CD4-positive, alpha-beta T cell (primary cell): ENCODE measurements at regions not wholly inside any gene's neighbourhood (a gene's known extent, or its start where the extent isn't known, plus 50 kb on each side); places are given as distances from the start of the nearest gene placed in this dataset.
"Not testable (repeated sequence)": the region's sequence is repeated elsewhere in the genome, so short reads cannot be mapped to it uniquely, and the experiment has no call there.

Experiments
- ATAC-seq: fragments of 200-7000 bp; cut with Tn5 transposase; one replicate; pipeline ENCODE4 v1.10.0; 2022; ENCODE audit warnings: mild to moderate bottlenecking; ENCODE audit not compliant: poor library complexity
- CTCF ChIA-PET: fragments of 350-600 bp; sonication (Branson Sonifier 250); formaldehyde crosslinking; loops from one replicate; lab custom pipeline; 2021; ENCODE audit warnings: antibody characterized with exemption, inconsistent platforms; lab: Charles Lee
- POLR2A ChIA-PET: fragments of 350-600 bp; sonication (Branson Sonifier 250); formaldehyde crosslinking; loops from one replicate; lab custom pipeline; 2021; ENCODE audit warnings: antibody characterized with exemption, inconsistent platforms; lab: Charles Lee
- DNase-seq, 14 experiments: peaks; one replicate each; pipeline ENCODE4 v3.0.0-alpha.2; 2013 to 2020; ENCODE audit warnings: mixed read lengths in 2 of 14
- H3K27ac ChIP-seq, 2 donors: one replicate each; pipeline versions ENCODE4 v1.5.1 to v1.7.0; 2013; ENCODE audit warnings: low read length in 2 of 2, low read depth in 1 of 2, mild to moderate bottlenecking in 1 of 2
- H3K27me3 ChIP-seq, 2 experiments: 1 replicate in 1 of 2; 2 replicates in 1 of 2; pipeline versions ENCODE4 v1.6.1 to v1.7.0; 2013; ENCODE audit warnings: low read length in 2 of 2, control low read depth in 1 of 2, mild to moderate bottlenecking in 1 of 2, moderate library complexity in 1 of 2; ENCODE audit not compliant: insufficient read depth in 2 of 2, control insufficient read depth in 1 of 2
- H3K36me3 ChIP-seq: one replicate; pipeline ENCODE4 v1.6.1; 2013; ENCODE audit warnings: low read length, control low read depth; ENCODE audit not compliant: insufficient read depth
- H3K4me1 ChIP-seq: one replicate; pipeline ENCODE4 v1.6.1; 2013; ENCODE audit warnings: low read length, control low read depth; ENCODE audit not compliant: insufficient read depth
- H3K4me3 ChIP-seq: one replicate; pipeline ENCODE4 v1.5.1; 2013; ENCODE audit warnings: mild to moderate bottlenecking, low read length, moderate library complexity
- H3K9me3 ChIP-seq, 2 experiments: 1 replicate in 1 of 2; 2 replicates in 1 of 2; pipeline versions ENCODE4 v1.6.1 to v1.7.0; 2013; ENCODE audit warnings: low read length in 2 of 2, mild to moderate bottlenecking in 2 of 2, control low read depth in 1 of 2, moderate library complexity in 1 of 2; ENCODE audit not compliant: control insufficient read depth in 1 of 2, insufficient read depth in 1 of 2
- H3K27ac Mint-ChIP-seq: one replicate; pipeline ENCODE4 v1.8.0; 2020; ENCODE audit warnings: mixed read lengths
- H3K27me3 Mint-ChIP-seq: one replicate; pipeline ENCODE4 v1.8.0; 2021; ENCODE audit warnings: mixed read lengths
- H3K36me3 Mint-ChIP-seq: one replicate; pipeline ENCODE4 v1.8.0; 2021; ENCODE audit warnings: low read depth, mixed read lengths
- H3K4me1 Mint-ChIP-seq: one replicate; pipeline ENCODE4 v1.8.0; 2021; ENCODE audit warnings: low read depth, mixed read lengths
- H3K4me3 Mint-ChIP-seq: one replicate; pipeline ENCODE4 v1.8.0; 2020; ENCODE audit warnings: mild to moderate bottlenecking, mixed read lengths
- H3K9me3 Mint-ChIP-seq: one replicate; pipeline ENCODE4 v1.8.0; 2020; ENCODE audit warnings: mixed read lengths
- CTCF ChIP-seq: fragments of 200-600 bp; IDR thresholded peaks from one replicate; pipeline ENCODE4 v1.8.0; 2022; ENCODE audit warnings: antibody characterized with exemption, mild to moderate bottlenecking
- intact Hi-C, 2 experiments: fragments of 100-400 bp; cut with DNase I in 1 of 2; cut with micrococcal nuclease in 1 of 2; formaldehyde crosslinking; loops; one replicate each; pipeline versions ENCODE4 v1.15.1 to v1.9.0; 2023 to 2025; cut with DNase I, micrococcal nuclease

DNA sequence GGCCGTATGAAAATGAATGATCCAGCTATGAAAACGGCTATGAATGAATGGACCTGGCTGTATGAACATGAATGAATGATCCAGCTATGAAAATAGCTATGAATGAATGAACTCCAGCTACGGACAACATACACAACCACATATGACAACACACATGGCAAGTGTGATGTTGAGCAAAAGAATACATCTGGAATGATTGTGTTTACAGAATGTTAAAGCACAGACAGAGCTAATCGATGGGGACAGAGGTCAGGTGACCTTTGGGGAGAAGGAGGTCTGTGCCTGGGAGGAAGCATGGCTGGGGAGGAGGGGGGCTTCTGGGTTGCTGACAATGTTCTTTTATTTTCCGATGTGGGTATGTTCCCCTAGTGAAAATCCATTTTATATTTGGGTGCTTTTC, 174.0 kb upstream of the WSCD1 start:
- no peak for ATAC-seq
- H3K27ac ChIP-seq, result no peak overlapping the region
- no peak overlapping the region for H3K27ac Mint-ChIP-seq
- intact Hi-C loops, result no loop called here
- H3K36me3 Mint-ChIP-seq, result no peaks in the 10 kb centered on the region
- peaks cover 4% of the 10 kb centered on the region for H3K4me1 ChIP-seq
- DNase-seq, result no peak
- H3K4me1 Mint-ChIP-seq, result no peaks in the 10 kb centered on the region
- H3K36me3 ChIP-seq, result no peaks in the 10 kb centered on the region
- ChIA-PET POLR2A (no interaction called here), CTCF (no interaction called here)
- H3K4me3 Mint-ChIP-seq, result no peak overlapping the region
- peaks cover 11 to 14% of the 10 kb centered on the region in 2 experiments for H3K27me3 ChIP-seq
- no peaks in the 10 kb centered on the region for H3K9me3 Mint-ChIP-seq
- H3K9me3 ChIP-seq, result peaks cover 0 to 6% of the 10 kb centered on the region in 2 experiments
- TF ChIP-seq CTCF, result no peak
- H3K27me3 Mint-ChIP-seq, result peaks cover 41% of the 10 kb centered on the region
- no peak overlapping the region for H3K4me3 ChIP-seq

DNA sequence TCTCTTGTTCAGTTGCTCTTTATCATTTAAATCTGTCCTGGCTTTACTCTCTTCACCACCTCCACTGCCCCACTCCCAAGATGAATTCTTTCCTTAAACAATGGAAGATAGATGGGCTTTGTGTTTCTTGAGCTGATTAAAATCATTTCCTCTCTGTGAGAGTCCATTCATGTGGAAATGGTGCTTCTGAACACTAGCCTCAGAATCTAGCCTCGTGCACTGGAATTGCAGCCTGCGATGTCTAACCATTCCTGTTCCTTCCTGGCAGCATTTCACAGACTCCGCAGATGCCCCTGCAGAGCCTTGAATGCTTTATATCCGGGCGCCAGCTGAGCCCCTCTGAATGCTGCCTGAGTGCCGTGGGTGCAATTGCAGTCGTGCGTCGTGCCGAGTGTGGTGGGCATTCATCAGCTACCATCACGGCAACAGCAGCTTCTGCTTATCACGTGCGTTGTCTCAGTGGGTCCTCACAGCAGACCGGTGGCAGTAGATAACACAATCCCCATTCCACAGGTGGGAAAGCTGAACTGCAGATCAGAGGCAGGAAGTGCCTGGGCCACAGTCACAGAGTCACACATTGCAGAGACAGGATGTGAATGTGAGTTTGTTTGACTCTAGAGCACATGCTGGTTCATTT, 172.8 kb upstream of the WSCD1 start:
- H3K27ac ChIP-seq, result no peak overlapping the region
- Mint-ChIP-seq H3K4me1 (no peaks in the 10 kb centered on the region), H3K27ac (no peak overlapping the region), H3K4me3 (no peak overlapping the region), H3K9me3 (no peaks in the 10 kb centered on the region), H3K36me3 (no peaks in the 10 kb centered on the region), H3K27me3 (peaks cover 41% of the 10 kb centered on the region)
- intact Hi-C loops, result no loop called here
- CTCF ChIA-PET, result no interaction called here
- no peak overlapping the region for H3K4me3 ChIP-seq
- H3K36me3 ChIP-seq, result no peaks in the 10 kb centered on the region
- POLR2A ChIA-PET, result no interaction called here
- peaks cover 0 to 15% of the 10 kb centered on the region in 2 experiments for H3K9me3 ChIP-seq
- ATAC-seq, result no peak
- no peak for TF ChIP-seq CTCF
- DNase-seq, result no peak
- peaks cover 4% of the 10 kb centered on the region for H3K4me1 ChIP-seq
- peaks cover 11 to 12% of the 10 kb centered on the region in 2 experiments for H3K27me3 ChIP-seq

DNA sequence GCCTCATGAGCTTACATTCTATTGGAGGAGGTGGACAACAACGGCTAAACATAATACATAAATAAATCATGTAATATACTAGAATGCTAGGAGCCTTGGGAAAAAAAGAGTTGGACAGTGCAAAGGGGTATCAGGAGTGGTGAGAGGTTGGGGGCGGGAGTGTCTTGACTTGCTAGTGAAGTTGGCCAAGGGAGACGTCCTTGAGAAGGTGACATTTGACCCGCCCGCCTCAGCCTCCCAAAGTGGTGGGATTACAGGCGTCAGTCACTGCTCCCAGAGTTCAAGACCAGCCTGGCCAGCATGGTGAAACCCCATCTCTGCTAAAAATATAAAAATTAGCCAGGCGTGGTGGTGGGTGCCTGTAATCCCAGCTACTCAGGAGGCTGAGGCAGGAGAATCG, 172.2 kb upstream of the WSCD1 start:
- DNase-seq, H3K36me3 ChIP-seq, H3K4me3 ChIP-seq, H3K36me3 Mint-ChIP-seq, intact Hi-C loops, CTCF ChIA-PET, H3K4me1 Mint-ChIP-seq, POLR2A ChIA-PET, H3K9me3 Mint-ChIP-seq, H3K27ac Mint-ChIP-seq, H3K4me1 ChIP-seq, H3K4me3 Mint-ChIP-seq, ATAC-seq, H3K27ac ChIP-seq: not testable (repeated sequence)
- peaks cover 11 to 15% of the 10 kb centered on the region in 2 experiments for H3K27me3 ChIP-seq
- H3K27me3 Mint-ChIP-seq, result peaks cover 37% of the 10 kb centered on the region
- peaks cover 0 to 20% of the 10 kb centered on the region in 2 experiments for H3K9me3 ChIP-seq

DNA sequence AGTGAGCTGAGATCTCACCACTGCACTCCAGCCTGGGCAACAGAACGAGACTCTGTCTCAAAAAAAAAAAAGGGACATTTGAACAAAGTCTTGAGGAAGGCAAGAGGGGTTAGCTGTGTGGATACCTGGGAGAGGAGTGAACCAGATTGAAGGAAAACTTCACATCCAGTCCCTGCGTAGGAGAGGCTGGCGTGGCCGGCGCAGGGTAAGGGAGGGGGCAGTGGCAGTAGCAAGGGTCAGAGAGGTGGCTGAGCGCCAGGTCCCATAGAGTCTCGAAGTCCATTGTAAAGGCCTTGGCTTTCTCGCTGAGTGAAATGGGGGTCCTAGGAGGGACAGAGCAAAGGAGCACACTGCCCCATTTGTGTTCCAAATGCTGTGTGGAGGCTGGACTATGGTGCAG, 171.8 kb upstream of the WSCD1 start:
- ATAC-seq (no peak), DNase-seq (no peak)
- Histone ChIP-seq H3K4me1 (peaks cover 4% of the 10 kb centered on the region), H3K9me3 (peaks cover 0 to 20% of the 10 kb centered on the region in 2 experiments), H3K36me3 (no peaks in the 10 kb centered on the region), H3K27me3 (peaks cover 6 to 11% of the 10 kb centered on the region in 2 experiments), H3K27ac (no peak overlapping the region), H3K4me3 (no peak overlapping the region)
- Mint-ChIP-seq H3K4me3 (no peak overlapping the region), H3K27me3 (peaks cover 33% of the 10 kb centered on the region), H3K9me3 (no peaks in the 10 kb centered on the region), H3K4me1 (no peaks in the 10 kb centered on the region), H3K27ac (no peak overlapping the region), H3K36me3 (no peaks in the 10 kb centered on the region)
- POLR2A ChIA-PET, result no interaction called here
- CTCF ChIA-PET, result no interaction called here
- no peak for TF ChIP-seq CTCF
- intact Hi-C loops, result no loop called here
